DOHH2 (cell line): ENCODE measurements at regions not wholly inside any gene's neighbourhood (a gene's known extent, or its start where the extent isn't known, plus 50 kb on each side); places are given as distances from the start of the nearest gene placed in this dataset.

Experiments
- CTCF ChIP-seq: fragments of 200-600 bp; sonication (generic); IDR thresholded peaks from one replicate; pipeline ENCODE4 v1.5.1; 2014; ENCODE audit warnings: antibody characterized with exemption, mild to moderate bottlenecking, low read depth, low read length; ENCODE audit not compliant: poor library complexity, severe bottlenecking
- EZH2phosphoT487 ChIP-seq: fragments of 200-600 bp; sonication (generic); IDR thresholded peaks from 2 replicates; pipeline ENCODE4 v1.6.1; 2017; ENCODE audit warnings: borderline replicate concordance, mild to moderate bottlenecking, antibody characterized with exemption, low read length, moderate library complexity, mixed read lengths

GRCh38 chr13:80499536-80500290 is 158.8 kb upstream of the SPRY2 start:
- TF ChIP-seq CTCF: no peak
- no peak for TF ChIP-seq EZH2phosphoT487
